CD14-positive monocyte (primary cell): ENCODE measurements at regions not wholly inside any gene's neighbourhood (a gene's known extent, or its start where the extent isn't known, plus 50 kb on each side); places are given as distances from the start of the nearest gene placed in this dataset.

ENCODE experiments used
- DNase-seq, 3 donors: peaks; one replicate each; pipeline ENCODE4 v3.0.0-alpha.2; 2011 to 2022
- H2AFZ ChIP-seq: 2 replicates; pipeline ENCODE4 v1.6.0; 2012; ENCODE audit warnings: mild to moderate bottlenecking, low read depth, low read length, inconsistent platforms; ENCODE audit not compliant: insufficient read depth, poor library complexity, severe bottlenecking
- H3K27ac ChIP-seq, 2 donors: 1 replicate in 1 of 2; 2 replicates in 1 of 2; pipeline ENCODE4 v1.5.1; 2012 to 2013; ENCODE audit warnings: low read length in 2 of 2, control low read depth in 1 of 2, inconsistent platforms in 1 of 2, low read depth in 1 of 2, mild to moderate bottlenecking in 1 of 2
- H3K27me3 ChIP-seq, 2 donors: one replicate each; pipeline versions ENCODE4 v1.6.0 to v1.6.1; 2011 to 2013; ENCODE audit warnings: low read length in 2 of 2; ENCODE audit not compliant: control insufficient read depth in 2 of 2, insufficient read depth in 2 of 2
- H3K36me3 ChIP-seq, 2 donors: replicated peaks in 1 of 2; 1 replicate in 1 of 2; 2 replicates in 1 of 2; pipeline versions ENCODE4 v1.5.1 to v1.6.1; 2012 to 2013; ENCODE audit warnings: low read length in 2 of 2, control low read depth in 1 of 2, inconsistent platforms in 1 of 2, mild to moderate bottlenecking in 1 of 2; ENCODE audit not compliant: insufficient read depth in 2 of 2, control insufficient read depth in 1 of 2
- H3K4me1 ChIP-seq, 2 donors: 1 replicate in 1 of 2; 2 replicates in 1 of 2; pipeline versions ENCODE4 v1.5.1 to v1.6.1; 2012 to 2013; ENCODE audit warnings: low read length in 2 of 2, control low read depth in 1 of 2, inconsistent platforms in 1 of 2, mild to moderate bottlenecking in 1 of 2, moderate library complexity in 1 of 2; ENCODE audit not compliant: insufficient read depth in 2 of 2, control insufficient read depth in 1 of 2
- H3K4me2 ChIP-seq: replicated peaks from 2 replicates; pipeline ENCODE3; 2012; ENCODE audit warnings: low read length, moderate library complexity, mild to moderate bottlenecking; ENCODE audit not compliant: poor library complexity, severe bottlenecking; ENCODE audit errors: extremely low read depth
- H3K4me3 ChIP-seq, 3 experiments: fragments of 200-600 bp in 1 of 3; sonication (generic) in 1 of 3; replicated peaks in 1 of 3; 1 replicate in 2 of 3; 2 replicates in 1 of 3; pipeline ENCODE4 v1.5.1; 2011 to 2013; ENCODE audit warnings: low read length in 3 of 3, mild to moderate bottlenecking in 3 of 3, control low read depth in 2 of 3, low read depth in 2 of 3, inconsistent platforms in 1 of 3, moderate library complexity in 1 of 3
- H3K79me2 ChIP-seq: 2 replicates; pipeline ENCODE4 v1.6.0; 2012; ENCODE audit warnings: mild to moderate bottlenecking, control low read depth, inconsistent platforms, low read length, moderate library complexity; ENCODE audit not compliant: insufficient read depth
- H3K9ac ChIP-seq: 2 replicates; pipeline ENCODE4 v1.6.0; 2017; ENCODE audit warnings: low read length, mild to moderate bottlenecking; ENCODE audit not compliant: insufficient read depth, poor library complexity, severe bottlenecking
- H3K9me3 ChIP-seq, 2 donors: replicated peaks in 1 of 2; 1 replicate in 1 of 2; 2 replicates in 1 of 2; pipeline versions ENCODE4 v1.5.1 to v1.6.1; 2012 to 2013; ENCODE audit warnings: low read length in 2 of 2, control low read depth in 1 of 2; ENCODE audit not compliant: control insufficient read depth in 1 of 2, insufficient read depth in 1 of 2
- H4K20me1 ChIP-seq: 2 replicates; pipeline ENCODE4 v1.6.0; 2012; ENCODE audit warnings: mild to moderate bottlenecking, low read length, control low read depth, moderate library complexity; ENCODE audit not compliant: insufficient read depth
- H3K27ac Mint-ChIP-seq, 7 donors: one replicate each; pipeline ENCODE4 v1.8.0; 2020; ENCODE audit warnings: mild to moderate bottlenecking in 7 of 7, mixed read lengths in 7 of 7, moderate library complexity in 6 of 7, inconsistent platforms in 2 of 7
- H3K27me3 Mint-ChIP-seq, 3 donors: one replicate each; pipeline ENCODE4 v1.8.0; 2021 to 2022; ENCODE audit warnings: low read depth in 3 of 3, mild to moderate bottlenecking in 3 of 3, mixed read lengths in 3 of 3, moderate library complexity in 3 of 3, inconsistent platforms in 1 of 3
- H3K36me3 Mint-ChIP-seq, 2 donors: one replicate each; pipeline ENCODE4 v1.8.0; 2020; ENCODE audit warnings: mixed read lengths in 2 of 2, inconsistent platforms in 1 of 2, mild to moderate bottlenecking in 1 of 2
- H3K4me1 Mint-ChIP-seq: one replicate; pipeline ENCODE4 v1.8.0; 2020; ENCODE audit warnings: mild to moderate bottlenecking, mixed read lengths
- H3K4me3 Mint-ChIP-seq, 2 donors: one replicate each; pipeline ENCODE4 v1.8.0; 2020; ENCODE audit warnings: mild to moderate bottlenecking in 2 of 2, mixed read lengths in 2 of 2, moderate library complexity in 1 of 2
- H3K9me3 Mint-ChIP-seq, 7 donors: one replicate each; pipeline ENCODE4 v1.8.0; 2020 to 2022; ENCODE audit warnings: mixed read lengths in 7 of 7, mild to moderate bottlenecking in 6 of 7, moderate library complexity in 6 of 7, inconsistent platforms in 2 of 7
- CTCF ChIP-seq: fragments of 200-600 bp; IDR thresholded peaks from one replicate; pipeline ENCODE4 v1.8.0; 2022; ENCODE audit warnings: antibody characterized with exemption, mild to moderate bottlenecking
- WGBS: methylation state at CpG from one replicate; pipeline ENCODE4 v1.1.5; 2013; ENCODE audit warnings: missing lambda C conversion rate; ENCODE audit not compliant: insufficient coverage; 5-methylcytosine and 5-hydroxymethylcytosine counted together
- intact Hi-C, 2 donors: fragments of 100-400 bp; cut with micrococcal nuclease; formaldehyde crosslinking; loops; one replicate each; pipeline versions ENCODE4 v1.15.0 to v1.15.1; 2023

GRCh38 chr2:4585057-4585635 is 881.8 kb downstream of the DCDC2C start:
- H3K4me3 Mint-ChIP-seq = no peak overlapping the region
- 92% methylated on average over 2 of the region's 3 CpGs for WGBS
- TF ChIP-seq CTCF = no peak

GRCh38 chr2:4588606-4589005 is 885.2 kb downstream of the DCDC2C start:
- no peaks in the 10 kb centered on the region for H3K4me1 Mint-ChIP-seq

More at GRCh38 chr2:4585057-4585635, 881.8 kb downstream of the DCDC2C start:
- Mint-ChIP-seq H3K27me3 (peaks cover 0 to 2% (median 1%) of the 10 kb centered on the region in 3 donors), H3K9me3 (peaks cover 0 to 4% (median 2%) of the 10 kb centered on the region in 7 donors), H3K36me3 (no peaks in the 10 kb centered on the region), H3K4me1 (no peaks in the 10 kb centered on the region), H3K27ac (peak overlapping the region in 1 of 7 donors; percentile 35)
- peaks cover 0 to 5% of the 10 kb centered on the region in 2 donors for H3K9me3 ChIP-seq
- no peaks in the 10 kb centered on the region for H4K20me1 ChIP-seq
- H3K4me3 ChIP-seq = no peak overlapping the region
- DNase-seq = no peak
- H3K4me2 ChIP-seq = no peak overlapping the region
- no peak overlapping the region for H3K9ac ChIP-seq
- no peaks in the 10 kb centered on the region for H3K27me3 ChIP-seq
- H3K4me1 ChIP-seq = no peaks in the 10 kb centered on the region
- H3K79me2 ChIP-seq = no peaks in the 10 kb centered on the region
- no peaks in the 10 kb centered on the region for H3K36me3 ChIP-seq
- no peak overlapping the region for H3K27ac ChIP-seq
- no peak overlapping the region for H2AFZ ChIP-seq
- intact Hi-C loops = no loop called here

More at GRCh38 chr2:4588606-4589005, 885.2 kb downstream of the DCDC2C start:
- Histone ChIP-seq H3K4me3 (no peak overlapping the region), H2AFZ (no peak overlapping the region), H3K27ac (no peak overlapping the region), H3K9me3 (peaks cover 0 to 5% of the 10 kb centered on the region in 2 donors), H3K27me3 (no peaks in the 10 kb centered on the region), H3K79me2 (no peaks in the 10 kb centered on the region), H3K9ac (no peak overlapping the region), H3K36me3 (no peaks in the 10 kb centered on the region), H3K4me2 (no peak overlapping the region), H3K4me1 (no peaks in the 10 kb centered on the region), H4K20me1 (no peaks in the 10 kb centered on the region)
- intact Hi-C loops = no loop called here
- DNase-seq = no peak
- Mint-ChIP-seq H3K9me3 (peaks cover 0 to 9% (median 2%) of the 10 kb centered on the region in 7 donors), H3K27me3 (peaks cover 0 to 2% (median 0%) of the 10 kb centered on the region in 3 donors), H3K27ac (no peak overlapping the region), H3K4me3 (no peak overlapping the region), H3K36me3 (no peaks in the 10 kb centered on the region)
- no peak for TF ChIP-seq CTCF
- no CpG with 5 or more reads among the region's 2 CpGs for WGBS
